Chondrocyte (in vitro differentiated cells): ENCODE measurements at regions not wholly inside any gene's neighbourhood (a gene's known extent, or its start where the extent isn't known, plus 50 kb on each side); places are given as distances from the start of the nearest gene placed in this dataset.

ENCODE experiments used
- DNase-seq: peaks from one replicate; pipeline ENCODE4 v3.0.0; 2021; ENCODE audit warnings: mixed read lengths, low spot score
- H3K27ac Mint-ChIP-seq: one replicate; pipeline ENCODE4 v1.8.0; 2021; ENCODE audit warnings: mild to moderate bottlenecking, moderate library complexity, mixed read lengths; ENCODE audit not compliant: unreplicated experiment
- H3K27me3 Mint-ChIP-seq: 2 replicates; pipeline ENCODE4 v1.8.0; 2021; ENCODE audit warnings: low read depth, mixed read lengths
- H3K36me3 Mint-ChIP-seq: 2 replicates; pipeline ENCODE4 v1.8.0; 2021; ENCODE audit warnings: low read depth, mixed read lengths
- H3K4me1 Mint-ChIP-seq: 2 replicates; pipeline ENCODE4 v1.8.0; 2021; ENCODE audit warnings: low read depth, mild to moderate bottlenecking, mixed read lengths
- H3K4me3 Mint-ChIP-seq: one replicate; pipeline ENCODE4 v1.8.0; 2021; ENCODE audit warnings: mild to moderate bottlenecking, moderate library complexity, mixed read lengths; ENCODE audit not compliant: unreplicated experiment
- H3K9me3 Mint-ChIP-seq: 2 replicates; pipeline ENCODE4 v1.8.0; 2021; ENCODE audit warnings: low read depth, mixed read lengths
- TF ChIP-seq, protein P1 (sequence below): fragments of 200-600 bp; sonication (generic); IDR thresholded peaks from 2 replicates; pipeline ENCODE4 v1.5.0; 2021; ENCODE audit warnings: antibody characterized with exemption, mild to moderate bottlenecking, moderate library complexity

DNA sequence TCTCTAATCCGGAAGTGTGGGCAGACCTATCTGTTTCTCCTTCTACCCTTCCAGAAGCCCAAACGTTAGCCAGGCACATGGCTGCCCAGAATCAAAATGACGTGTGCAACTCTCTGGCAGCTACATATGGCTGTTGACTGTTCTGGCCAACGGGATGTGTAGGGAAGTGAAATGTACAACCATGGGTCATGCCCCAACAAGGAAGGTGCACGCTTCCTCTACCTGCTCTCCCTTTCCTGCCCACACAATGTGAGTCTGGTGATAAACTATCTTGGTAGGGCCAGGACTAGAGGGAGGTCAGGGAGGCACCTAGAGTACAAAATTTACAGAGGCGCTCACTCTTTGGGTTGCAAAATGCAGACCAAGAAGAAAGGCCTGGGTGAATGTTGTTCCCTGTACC lies 495.9 kb upstream of the PROK2 start:
- DNase-seq: no peak
- Mint-ChIP-seq H3K36me3 (peaks cover 4% of the 10 kb centered on the region), H3K4me1 (peaks cover 3% of the 10 kb centered on the region), H3K9me3 (peaks cover 11% of the 10 kb centered on the region), H3K27ac (no peak overlapping the region), H3K27me3 (peaks cover 31% of the 10 kb centered on the region), H3K4me3 (no peak overlapping the region)
- TF ChIP-seq, protein P1, sequence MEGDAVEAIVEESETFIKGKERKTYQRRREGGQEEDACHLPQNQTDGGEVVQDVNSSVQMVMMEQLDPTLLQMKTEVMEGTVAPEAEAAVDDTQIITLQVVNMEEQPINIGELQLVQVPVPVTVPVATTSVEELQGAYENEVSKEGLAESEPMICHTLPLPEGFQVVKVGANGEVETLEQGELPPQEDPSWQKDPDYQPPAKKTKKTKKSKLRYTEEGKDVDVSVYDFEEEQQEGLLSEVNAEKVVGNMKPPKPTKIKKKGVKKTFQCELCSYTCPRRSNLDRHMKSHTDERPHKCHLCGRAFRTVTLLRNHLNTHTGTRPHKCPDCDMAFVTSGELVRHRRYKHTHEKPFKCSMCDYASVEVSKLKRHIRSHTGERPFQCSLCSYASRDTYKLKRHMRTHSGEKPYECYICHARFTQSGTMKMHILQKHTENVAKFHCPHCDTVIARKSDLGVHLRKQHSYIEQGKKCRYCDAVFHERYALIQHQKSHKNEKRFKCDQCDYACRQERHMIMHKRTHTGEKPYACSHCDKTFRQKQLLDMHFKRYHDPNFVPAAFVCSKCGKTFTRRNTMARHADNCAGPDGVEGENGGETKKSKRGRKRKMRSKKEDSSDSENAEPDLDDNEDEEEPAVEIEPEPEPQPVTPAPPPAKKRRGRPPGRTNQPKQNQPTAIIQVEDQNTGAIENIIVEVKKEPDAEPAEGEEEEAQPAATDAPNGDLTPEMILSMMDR: no peak

DNA sequence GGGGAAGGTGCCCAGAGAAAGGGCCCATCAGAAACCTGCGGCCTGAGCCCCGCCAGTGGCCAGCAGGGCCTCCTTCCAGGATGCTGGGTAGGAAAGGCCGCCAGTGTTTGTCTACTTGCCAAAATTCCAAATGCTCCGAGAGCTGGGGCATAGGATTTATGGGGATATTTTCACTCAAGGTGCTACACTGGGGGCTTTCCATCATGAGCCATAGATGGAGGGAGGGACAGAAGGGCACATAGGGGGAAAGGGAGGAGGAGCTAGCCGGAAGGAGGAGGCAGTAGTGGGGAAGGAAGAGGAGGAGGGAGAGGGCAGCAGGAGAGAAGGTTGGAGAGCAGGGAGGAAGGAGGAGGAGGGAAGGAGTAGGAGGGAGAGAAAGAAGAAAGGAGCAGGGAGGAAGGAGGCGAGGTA lies 494.7 kb upstream of the PROK2 start:
- Mint-ChIP-seq H3K36me3 (peaks cover 4% of the 10 kb centered on the region), H3K9me3 (peaks cover 11% of the 10 kb centered on the region), H3K27ac (no peak overlapping the region), H3K27me3 (peaks cover 23% of the 10 kb centered on the region), H3K4me1 (peaks cover 12% of the 10 kb centered on the region), H3K4me3 (no peak overlapping the region)
- TF ChIP-seq, protein P1: no peak
- no peak for DNase-seq

DNA sequence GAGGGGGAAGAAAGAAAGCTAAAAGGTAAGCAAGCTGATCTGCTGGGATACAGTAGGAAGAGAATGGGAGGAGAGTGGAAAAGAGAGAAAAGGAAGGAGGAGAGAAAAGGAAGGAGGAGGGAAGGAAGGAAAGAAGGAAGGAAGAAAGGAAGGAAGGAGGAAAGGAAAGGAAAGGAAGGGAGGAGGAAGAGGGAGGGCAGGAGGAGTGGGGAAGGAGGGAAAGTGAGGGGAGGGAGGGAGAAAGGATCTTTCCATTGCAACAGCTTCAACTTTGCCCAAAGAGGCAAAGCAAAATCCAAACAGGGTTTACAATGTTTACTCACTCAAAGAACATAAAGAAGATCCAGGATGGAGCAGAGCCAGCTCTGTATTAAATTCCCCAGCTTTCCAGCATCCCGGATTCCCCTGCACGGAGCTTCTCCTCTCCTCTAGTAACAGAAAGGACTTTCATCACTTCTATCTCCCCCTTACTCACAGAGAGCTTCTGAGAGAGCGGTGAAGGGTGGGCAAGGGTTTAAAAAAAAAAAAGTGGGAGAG lies 494.2 kb upstream of the PROK2 start:
- Mint-ChIP-seq H3K27ac (no peak overlapping the region), H3K4me3 (no peak overlapping the region), H3K9me3 (peaks cover 11% of the 10 kb centered on the region), H3K4me1 (peaks cover 17% of the 10 kb centered on the region), H3K36me3 (peaks cover 4% of the 10 kb centered on the region), H3K27me3 (peaks cover 23% of the 10 kb centered on the region)
- TF ChIP-seq, protein P1: no peak
- no peak for DNase-seq

DNA sequence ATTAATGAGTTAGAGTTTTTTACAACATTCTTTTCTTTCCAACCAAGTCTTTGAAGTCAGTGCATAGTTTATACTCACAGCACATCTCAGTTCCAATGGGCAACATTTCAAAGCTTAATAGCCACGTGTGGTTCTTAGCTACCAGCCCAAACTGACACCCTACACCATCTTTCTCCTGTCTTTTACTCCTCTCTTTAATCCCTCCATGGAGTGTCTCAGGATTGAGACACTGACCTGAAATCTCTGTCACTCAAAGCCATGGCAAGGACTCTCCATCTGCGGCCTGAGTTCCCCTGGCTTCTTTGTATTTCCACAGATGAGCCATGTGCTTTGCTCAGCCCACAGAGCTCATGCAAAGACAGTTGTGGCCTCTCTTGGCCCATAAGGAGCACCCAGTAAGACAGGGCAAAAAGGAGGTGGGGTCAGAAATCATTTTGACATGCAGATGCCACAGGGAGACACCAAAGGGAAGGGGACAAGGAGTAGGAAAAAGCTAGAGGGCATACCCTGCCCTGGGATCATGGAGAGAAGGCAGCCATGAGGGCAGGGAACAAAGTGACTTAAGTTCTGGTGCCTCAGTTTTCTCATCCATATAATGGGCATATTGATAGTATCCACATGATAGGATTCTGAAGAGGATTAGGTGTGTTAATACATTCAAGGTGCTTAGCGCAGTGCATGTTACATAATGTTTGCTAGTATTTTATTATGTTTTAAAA lies 493.6 kb upstream of the PROK2 start:
- H3K4me3 Mint-ChIP-seq: no peak overlapping the region
- H3K27ac Mint-ChIP-seq: no peak overlapping the region
- H3K4me1 Mint-ChIP-seq: peaks cover 24% of the 10 kb centered on the region
- DNase-seq: no peak
- H3K9me3 Mint-ChIP-seq: peaks cover 11% of the 10 kb centered on the region
- TF ChIP-seq, protein P1: no peak
- peaks cover 21% of the 10 kb centered on the region for H3K27me3 Mint-ChIP-seq
- peaks cover 4% of the 10 kb centered on the region for H3K36me3 Mint-ChIP-seq

DNA sequence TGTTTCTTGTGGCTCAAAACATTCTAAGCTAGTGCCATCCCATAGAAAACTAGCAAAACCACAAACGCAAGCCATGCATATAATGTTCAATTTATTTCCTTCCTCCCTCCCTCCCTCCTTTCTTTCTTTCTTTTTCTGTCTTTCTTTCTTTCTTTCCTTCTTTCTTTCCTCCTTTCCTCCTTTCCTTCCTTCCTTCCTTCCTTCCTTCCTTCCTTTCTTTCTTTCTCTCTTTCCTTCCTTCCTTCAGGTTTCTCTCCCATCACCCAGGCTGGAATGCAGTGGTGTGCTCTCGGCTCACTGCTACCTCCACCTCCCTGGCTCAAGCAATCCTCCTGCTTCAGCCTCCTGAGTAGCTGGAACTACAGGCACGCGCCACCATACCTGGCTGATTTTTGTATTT lies 492.8 kb upstream of the PROK2 start:
- no peak overlapping the region for H3K4me3 Mint-ChIP-seq
- no peak overlapping the region for H3K27ac Mint-ChIP-seq
- peaks cover 21% of the 10 kb centered on the region for H3K27me3 Mint-ChIP-seq
- TF ChIP-seq, protein P1: no peak
- no peak for DNase-seq
- H3K9me3 Mint-ChIP-seq: peaks cover 4% of the 10 kb centered on the region
- peaks cover 2% of the 10 kb centered on the region for H3K36me3 Mint-ChIP-seq
- peaks cover 32% of the 10 kb centered on the region for H3K4me1 Mint-ChIP-seq
